ENCODE measurements at regions not wholly inside any gene's neighbourhood (a gene's known extent, or its start where the extent isn't known, plus 50 kb on each side); places are given as distances from the start of the nearest gene placed in this dataset.
"Not testable (repeated sequence)": the region's sequence is repeated elsewhere in the genome, so short reads cannot be mapped to it uniquely, and the experiment has no call there.

- DNase-seq (ENCODE audit: low spot score) = no peak
These were observed 276.0 kb downstream of the SOX2 start for GRCh38 chr3:181987736-181988135.

DNA sequence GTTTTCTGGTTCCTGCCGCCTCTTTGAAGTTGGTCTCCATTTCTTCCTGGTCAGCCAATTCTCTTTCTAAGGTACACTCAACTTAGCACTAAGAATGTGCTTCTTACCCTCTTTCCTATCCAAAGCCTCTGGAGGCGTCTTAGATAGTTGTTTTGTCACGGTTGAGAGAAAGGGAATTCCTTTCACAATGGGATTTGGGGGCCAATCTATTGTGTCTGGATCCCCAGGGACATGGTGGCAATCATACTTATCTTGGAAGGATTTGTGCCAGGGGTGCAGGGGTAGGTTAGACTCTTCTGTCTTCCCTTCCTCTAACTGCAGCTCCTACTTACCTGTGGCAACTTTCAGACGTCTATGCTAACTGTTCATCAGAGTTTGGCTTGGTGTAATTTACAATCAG lies 287.1 kb downstream of the SOX2 start:
- DNase-seq (ENCODE audit: low spot score) = peak; percentile 64

- DNase-seq (ENCODE audit: low spot score) = no peak
These were observed 287.6 kb downstream of the SOX2 start for GRCh38 chr3:181999314-181999713.

DNA sequence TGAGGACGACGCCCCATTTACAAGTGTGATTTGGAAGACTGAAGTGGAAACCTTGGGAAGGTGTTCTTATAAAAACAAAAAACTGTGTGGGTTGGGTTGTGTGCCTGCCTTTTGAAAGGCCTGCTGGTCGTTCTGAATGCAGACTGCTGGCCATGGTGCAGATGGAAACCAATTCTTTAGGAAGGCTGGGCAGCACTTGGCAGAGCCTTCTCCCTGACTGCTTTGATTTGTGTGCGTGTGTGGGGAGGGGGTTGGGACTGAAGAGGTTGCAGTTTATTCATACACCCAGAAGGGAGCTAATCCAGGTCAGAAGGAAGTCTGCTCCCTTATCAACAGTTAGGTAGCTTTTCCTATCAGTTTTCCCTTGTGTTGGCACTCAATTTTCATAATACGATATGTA lies 288.7 kb downstream of the SOX2 start:
- DNase-seq (ENCODE audit: low spot score) = no peak

GRCh38 chr3:182005219-182005618 lies 293.5 kb downstream of the SOX2 start:
- no peak for DNase-seq (ENCODE audit: low spot score)

GRCh38 chr3:182005701-182006100 lies 294.0 kb downstream of the SOX2 start:
- no peak for DNase-seq (ENCODE audit: low spot score)

- DNase-seq (ENCODE audit: low spot score) = no peak
These were observed 294.7 kb downstream of the SOX2 start for GRCh38 chr3:182006431-182006830.

GRCh38 chr3:182007441-182007840 lies 295.7 kb downstream of the SOX2 start:
- DNase-seq (ENCODE audit: low spot score) = no peak

GRCh38 chr3:182018361-182018760 lies 306.6 kb downstream of the SOX2 start:
- DNase-seq (ENCODE audit: low spot score) = no peak

- no peak for DNase-seq (ENCODE audit: low spot score)
These were observed 308.2 kb downstream of the SOX2 start for GRCh38 chr3:182019926-182020325.

DNA sequence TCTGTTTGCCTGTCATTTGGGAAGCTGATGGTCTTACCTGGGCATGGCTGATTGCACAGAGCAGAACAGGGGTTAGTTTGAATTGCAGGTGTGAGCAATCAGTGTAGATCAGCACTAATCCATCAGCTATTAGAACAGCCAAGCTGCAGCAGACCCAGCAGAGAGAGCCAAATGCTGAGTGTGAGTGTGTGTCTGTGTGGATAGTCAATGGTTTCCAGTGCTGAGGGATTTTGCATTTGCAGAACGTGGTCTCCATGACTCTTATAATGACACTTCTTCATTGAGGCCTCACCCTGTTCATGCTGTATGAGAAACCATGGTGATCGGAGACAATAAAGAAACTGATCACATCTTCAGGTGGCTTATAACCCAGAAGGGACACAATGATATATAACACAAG lies 312.1 kb downstream of the SOX2 start:
- no peak for DNase-seq (ENCODE audit: low spot score)

- DNase-seq (ENCODE audit: low spot score) = no peak
These were observed 315.6 kb downstream of the SOX2 start for GRCh38 chr3:182027366-182027765.

GRCh38 chr3:182028081-182028480 lies 316.4 kb downstream of the SOX2 start:
- no peak for DNase-seq (ENCODE audit: low spot score)

DNA sequence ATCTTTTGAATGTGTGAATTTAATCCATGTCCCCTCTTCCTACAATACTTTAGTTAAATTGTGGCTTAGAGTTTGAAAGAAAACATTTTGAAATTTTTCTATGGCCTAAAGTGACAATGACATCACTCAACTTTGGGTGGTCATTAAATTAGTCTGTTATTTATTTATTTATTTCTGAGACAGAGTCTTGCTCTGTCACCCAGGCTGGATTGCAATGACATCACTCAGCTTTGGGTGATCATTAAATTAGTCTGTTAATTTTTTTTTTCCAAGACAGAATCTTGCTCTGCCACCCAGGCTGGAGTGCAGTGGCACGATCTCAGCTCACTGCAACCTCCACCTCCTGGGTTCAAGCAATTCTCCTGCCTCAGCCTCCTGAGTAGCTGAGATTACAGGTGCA lies 322.5 kb downstream of the SOX2 start:
- DNase-seq (ENCODE audit: low spot score) = not testable (repeated sequence)

GRCh38 chr3:182035324-182035723 lies 323.6 kb downstream of the SOX2 start:
- no peak for DNase-seq (ENCODE audit: low spot score)

GRCh38 chr3:182036382-182036781 lies 324.7 kb downstream of the SOX2 start:
- DNase-seq (ENCODE audit: low spot score) = no peak

DNA sequence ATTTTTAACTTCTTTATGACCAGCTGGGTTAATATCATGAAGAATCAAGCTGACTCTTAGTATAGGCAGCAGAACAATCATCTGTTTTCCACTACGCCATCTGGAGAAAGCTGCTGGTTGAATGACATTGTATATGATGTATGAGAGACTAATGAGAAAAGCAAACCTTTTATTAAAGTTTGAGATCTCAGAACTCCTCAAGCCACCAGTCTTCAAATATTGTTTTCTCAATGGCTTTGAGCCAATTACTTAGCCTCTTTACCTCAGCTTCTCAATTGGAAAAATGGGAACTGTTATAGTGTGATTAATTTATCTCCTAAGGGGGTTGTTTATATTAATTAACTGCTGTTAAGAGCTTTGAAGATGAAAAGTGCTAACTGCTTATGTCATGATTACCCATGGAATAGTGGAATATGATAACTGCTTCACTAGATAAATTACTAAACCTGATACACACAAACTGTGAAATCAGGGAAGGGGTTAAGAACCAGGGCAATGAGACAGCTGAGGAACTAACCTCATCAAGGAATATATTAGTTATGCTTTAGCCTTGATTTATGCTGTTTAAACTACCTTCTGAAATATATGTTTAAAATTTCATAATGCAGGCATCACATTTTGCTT lies 330.1 kb downstream of the SOX2 start:
- DNase-seq (ENCODE audit: low spot score) = no peak

DNA sequence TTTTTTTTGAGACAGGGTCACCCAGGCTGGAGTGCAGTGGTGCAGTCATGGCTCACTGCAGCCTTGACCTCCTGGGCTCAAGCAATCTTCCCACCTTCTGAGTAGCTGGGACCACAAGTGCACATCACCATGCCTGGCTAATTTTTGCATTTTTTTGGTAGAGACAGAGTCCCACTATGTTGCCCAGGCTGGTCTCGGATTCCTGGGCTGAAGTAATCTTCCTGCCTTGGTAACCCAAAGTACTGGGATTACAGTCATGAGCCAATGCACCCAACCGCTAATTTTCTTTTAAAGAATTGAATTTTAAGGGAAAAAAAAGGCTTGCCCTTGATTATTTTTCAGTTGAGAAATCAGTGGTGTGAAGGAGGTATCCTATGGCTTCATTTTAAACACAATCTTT lies 334.0 kb downstream of the SOX2 start:
- DNase-seq (ENCODE audit: low spot score) = no peak

GRCh38 chr3:182046166-182046764 lies 334.5 kb downstream of the SOX2 start:
- no peak for DNase-seq (ENCODE audit: low spot score)

DNA sequence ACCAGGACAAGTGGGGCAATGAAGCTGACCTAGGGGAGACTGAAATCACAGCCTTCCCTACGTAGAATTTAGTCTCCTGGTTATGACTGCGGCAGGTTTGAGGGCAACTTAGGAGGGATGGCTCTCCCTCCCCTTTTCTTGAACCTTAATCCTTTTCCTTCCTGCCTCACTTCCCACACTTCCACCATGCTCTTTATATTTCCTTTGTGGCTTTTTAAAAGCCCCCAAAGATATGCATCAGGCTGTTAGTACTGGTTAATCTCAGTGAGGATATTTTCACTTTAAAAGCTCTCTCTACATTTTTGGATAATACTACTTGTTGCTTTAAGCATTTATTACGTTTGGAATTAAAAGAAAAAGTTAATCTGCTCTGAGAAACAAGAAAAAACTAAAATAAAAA lies 339.2 kb downstream of the SOX2 start:
- no peak for DNase-seq (ENCODE audit: low spot score)

GRCh38 chr3:182052332-182052731 lies 340.6 kb downstream of the SOX2 start:
- no peak for DNase-seq (ENCODE audit: low spot score)

- DNase-seq (ENCODE audit: low spot score) = no peak
These were observed 341.0 kb downstream of the SOX2 start for GRCh38 chr3:182052757-182053156.

DNA sequence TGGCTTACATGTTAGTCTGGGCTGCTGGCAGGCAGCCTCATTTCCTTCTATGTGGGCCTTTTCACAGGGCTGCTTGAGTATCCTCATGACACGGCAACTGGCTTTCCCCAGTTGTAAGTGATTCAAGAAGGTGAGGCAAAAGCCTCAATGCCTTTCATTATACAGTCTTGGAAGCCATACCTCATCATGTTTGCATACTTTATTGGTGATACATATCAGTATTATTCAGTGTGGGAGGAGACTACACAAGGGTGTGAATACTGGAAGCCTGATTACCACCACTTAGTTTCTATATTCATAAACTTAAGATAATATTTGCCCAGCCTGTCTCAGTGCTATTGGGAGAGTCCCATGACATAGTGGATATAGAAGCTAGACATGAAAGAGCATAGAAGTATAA lies 346.8 kb downstream of the SOX2 start:
- DNase-seq (ENCODE audit: low spot score) = no peak

GRCh38 chr3:182063742-182064141 lies 352.0 kb downstream of the SOX2 start:
- no peak for DNase-seq (ENCODE audit: low spot score)

Measured in ecto neural progenitor cell (in vitro differentiated cells).